Transverse colon (tissue), 4 donors: ENCODE measurements at regions not wholly inside any gene's neighbourhood (a gene's known extent, or its start where the extent isn't known, plus 50 kb on each side); places are given as distances from the start of the nearest gene placed in this dataset.

Experiments used
- EP300 ChIP-seq: sonication (generic); formaldehyde crosslinking; IDR thresholded peaks from one replicate; pipeline ENCODE4 v1.6.1; 2017; ENCODE audit warnings: antibody characterized with exemption, low read depth
- POLR2A ChIP-seq: fragments of 450-650 bp; IDR thresholded peaks from one replicate; pipeline ENCODE4 v1.6.1; 2016; ENCODE audit warnings: antibody characterized with exemption, mild to moderate bottlenecking, moderate library complexity
- POLR2AphosphoS5 ChIP-seq, 3 donors: sonication (generic); formaldehyde crosslinking; IDR thresholded peaks; one replicate each; pipeline ENCODE4 v1.6.1; 2016; ENCODE audit warnings: antibody characterized with exemption in 3 of 3
- TF ChIP-seq, protein P1 (sequence below), 5 experiments: fragments of 200-600 bp in 3 of 5; fragments of 450-650 bp in 2 of 5; sonication (generic) in 3 of 5; IDR thresholded peaks; 1 replicate in 2 of 5; 2 replicates in 3 of 5; pipeline ENCODE4 v1.5.1; 2016 to 2017; ENCODE audit warnings: antibody characterized with exemption in 5 of 5, inconsistent platforms in 3 of 5, mild to moderate bottlenecking in 2 of 5, moderate library complexity in 1 of 5

- TF ChIP-seq, protein P1, sequence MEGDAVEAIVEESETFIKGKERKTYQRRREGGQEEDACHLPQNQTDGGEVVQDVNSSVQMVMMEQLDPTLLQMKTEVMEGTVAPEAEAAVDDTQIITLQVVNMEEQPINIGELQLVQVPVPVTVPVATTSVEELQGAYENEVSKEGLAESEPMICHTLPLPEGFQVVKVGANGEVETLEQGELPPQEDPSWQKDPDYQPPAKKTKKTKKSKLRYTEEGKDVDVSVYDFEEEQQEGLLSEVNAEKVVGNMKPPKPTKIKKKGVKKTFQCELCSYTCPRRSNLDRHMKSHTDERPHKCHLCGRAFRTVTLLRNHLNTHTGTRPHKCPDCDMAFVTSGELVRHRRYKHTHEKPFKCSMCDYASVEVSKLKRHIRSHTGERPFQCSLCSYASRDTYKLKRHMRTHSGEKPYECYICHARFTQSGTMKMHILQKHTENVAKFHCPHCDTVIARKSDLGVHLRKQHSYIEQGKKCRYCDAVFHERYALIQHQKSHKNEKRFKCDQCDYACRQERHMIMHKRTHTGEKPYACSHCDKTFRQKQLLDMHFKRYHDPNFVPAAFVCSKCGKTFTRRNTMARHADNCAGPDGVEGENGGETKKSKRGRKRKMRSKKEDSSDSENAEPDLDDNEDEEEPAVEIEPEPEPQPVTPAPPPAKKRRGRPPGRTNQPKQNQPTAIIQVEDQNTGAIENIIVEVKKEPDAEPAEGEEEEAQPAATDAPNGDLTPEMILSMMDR (IDR thresholded peaks at IDR 0.05), result no peak
- TF ChIP-seq EP300 (no peak), POLR2AphosphoS5 (IDR thresholded peaks at IDR 0.05) (no peak), POLR2A (no peak)
Observed at GRCh38 chr13:31955101-31955500, 76.5 kb upstream of the FRY start.
